ENCODE measurements at regions not wholly inside any gene's neighbourhood (a gene's known extent, or its start where the extent isn't known, plus 50 kb on each side); places are given as distances from the start of the nearest gene placed in this dataset.

DNA sequence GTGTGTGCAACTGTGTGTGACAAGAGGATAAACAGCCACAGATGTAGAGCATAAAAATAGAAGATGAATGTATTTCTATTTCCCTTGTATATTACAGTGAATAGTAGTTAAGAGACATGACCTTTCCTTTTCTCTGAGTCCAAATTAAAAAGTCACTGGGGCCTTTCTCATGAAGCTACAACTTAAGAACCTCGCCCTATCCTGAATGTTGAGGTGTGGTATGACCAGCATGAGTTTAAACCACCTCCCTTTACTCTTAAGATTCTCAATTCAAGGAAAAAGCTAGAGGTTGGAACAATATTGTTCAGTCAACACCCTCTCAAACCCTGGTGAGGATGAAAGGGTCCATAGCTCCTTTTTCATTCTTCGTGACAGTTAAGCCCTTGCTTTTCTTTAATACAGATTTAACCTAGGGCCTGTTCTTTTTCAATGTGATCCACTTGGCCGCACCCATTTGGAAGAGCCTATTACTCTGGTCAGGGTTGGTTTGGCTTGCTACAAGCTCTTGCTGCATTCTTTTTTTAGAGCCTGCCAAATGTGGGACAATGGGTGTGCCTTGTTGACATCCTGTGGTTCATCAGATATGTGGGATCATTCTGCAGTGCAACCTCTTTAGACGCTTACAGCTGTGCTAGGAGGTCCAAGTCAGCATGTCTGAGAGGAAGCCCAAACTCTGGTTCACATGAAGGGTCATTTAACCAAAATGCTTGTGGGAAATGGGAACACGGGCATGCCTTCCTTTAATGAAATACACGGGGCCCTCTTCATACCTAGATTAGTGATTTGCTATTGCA is 290.0 kb downstream of the HAO1 start:
- TF ChIP-seq EZH2 (IDR thresholded peaks at IDR 0.05; ENCODE audit: low read depth, unreplicated experiment) (no peak), CTCF (conservative IDR thresholded peaks at IDR 0.05; ENCODE audit: low read depth in 2 of 2) (no peak), POLR2AphosphoS5 (IDR thresholded peaks at IDR 0.05; ENCODE audit: low read depth) (no peak), CREB1 (CRISPR knock-in tag; IDR thresholded peaks at IDR 0.05; ENCODE audit: low read depth) (no peak), ETS1 (IDR thresholded peaks at IDR 0.05) (no peak), STAT1 (IDR thresholded peaks at IDR 0.05; ENCODE audit: unreplicated experiment) (no peak), JUNB (IDR thresholded peaks at IDR 0.05; ENCODE audit: unreplicated experiment) (no peak), NANOG (IDR thresholded peaks at IDR 0.05; ENCODE audit: borderline replicate concordance) (no peak), EZH2phosphoT487 (IDR thresholded peaks at IDR 0.05; ENCODE audit: unreplicated experiment) (no peak), ZNF114 (CRISPR knock-in tag; IDR thresholded peaks at IDR 0.05) (no peak), ZNF331 (CRISPR knock-in tag; IDR thresholded peaks at IDR 0.05; ENCODE audit: low read depth) (no peak)
- TF ChIP-seq, protein P1, sequence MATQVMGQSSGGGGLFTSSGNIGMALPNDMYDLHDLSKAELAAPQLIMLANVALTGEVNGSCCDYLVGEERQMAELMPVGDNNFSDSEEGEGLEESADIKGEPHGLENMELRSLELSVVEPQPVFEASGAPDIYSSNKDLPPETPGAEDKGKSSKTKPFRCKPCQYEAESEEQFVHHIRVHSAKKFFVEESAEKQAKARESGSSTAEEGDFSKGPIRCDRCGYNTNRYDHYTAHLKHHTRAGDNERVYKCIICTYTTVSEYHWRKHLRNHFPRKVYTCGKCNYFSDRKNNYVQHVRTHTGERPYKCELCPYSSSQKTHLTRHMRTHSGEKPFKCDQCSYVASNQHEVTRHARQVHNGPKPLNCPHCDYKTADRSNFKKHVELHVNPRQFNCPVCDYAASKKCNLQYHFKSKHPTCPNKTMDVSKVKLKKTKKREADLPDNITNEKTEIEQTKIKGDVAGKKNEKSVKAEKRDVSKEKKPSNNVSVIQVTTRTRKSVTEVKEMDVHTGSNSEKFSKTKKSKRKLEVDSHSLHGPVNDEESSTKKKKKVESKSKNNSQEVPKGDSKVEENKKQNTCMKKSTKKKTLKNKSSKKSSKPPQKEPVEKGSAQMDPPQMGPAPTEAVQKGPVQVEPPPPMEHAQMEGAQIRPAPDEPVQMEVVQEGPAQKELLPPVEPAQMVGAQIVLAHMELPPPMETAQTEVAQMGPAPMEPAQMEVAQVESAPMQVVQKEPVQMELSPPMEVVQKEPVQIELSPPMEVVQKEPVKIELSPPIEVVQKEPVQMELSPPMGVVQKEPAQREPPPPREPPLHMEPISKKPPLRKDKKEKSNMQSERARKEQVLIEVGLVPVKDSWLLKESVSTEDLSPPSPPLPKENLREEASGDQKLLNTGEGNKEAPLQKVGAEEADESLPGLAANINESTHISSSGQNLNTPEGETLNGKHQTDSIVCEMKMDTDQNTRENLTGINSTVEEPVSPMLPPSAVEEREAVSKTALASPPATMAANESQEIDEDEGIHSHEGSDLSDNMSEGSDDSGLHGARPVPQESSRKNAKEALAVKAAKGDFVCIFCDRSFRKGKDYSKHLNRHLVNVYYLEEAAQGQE (IDR thresholded peaks at IDR 0.05; ENCODE audit: unreplicated experiment): no peak

Measured in GM23338 (cell line).